ENCODE measurements at regions not wholly inside any gene's neighbourhood (a gene's known extent, or its start where the extent isn't known, plus 50 kb on each side); places are given as distances from the start of the nearest gene placed in this dataset.

- no peak for TF ChIP-seq CTCF (IDR thresholded peaks at IDR 0.05)
- TF ChIP-seq SIN3A (IDR thresholded peaks at IDR 0.05; ENCODE audit: borderline replicate concordance, insufficient read depth, low read depth, low read length): no peak
- no peak for TF ChIP-seq REST (IDR thresholded peaks at IDR 0.05; ENCODE audit: insufficient read depth in 1 of 2, low read depth in 2 of 2, low read length in 1 of 2)
- no peak for TF ChIP-seq POLR2AphosphoS5 (IDR thresholded peaks at IDR 0.05; ENCODE audit: low read depth, low read length)
These were observed 375.8 kb upstream of the NXPH2 start for GRCh38 chr2:139155991-139156390.
